Ascending aorta (tissue), 2 donors: ENCODE measurements at regions not wholly inside any gene's neighbourhood (a gene's known extent, or its start where the extent isn't known, plus 50 kb on each side); places are given as distances from the start of the nearest gene placed in this dataset.

ENCODE experiments used
- DNase-seq, 2 donors: peaks; one replicate each; pipeline ENCODE4 v3.0.0-alpha.2; 2019; ENCODE audit warnings: low spot score in 2 of 2
- H3K27ac ChIP-seq, 2 donors: fragments of 200-600 bp; sonication (generic); one replicate each; pipeline ENCODE4 v1.5.1; 2016 to 2017; ENCODE audit warnings: mild to moderate bottlenecking in 1 of 2
- H3K27me3 ChIP-seq: fragments of 200-600 bp; sonication (generic); one replicate; pipeline ENCODE4 v1.5.1; 2017
- H3K36me3 ChIP-seq, 2 donors: fragments of 200-600 bp; sonication (generic); one replicate each; pipeline ENCODE4 v1.5.1; 2016
- H3K4me1 ChIP-seq, 2 donors: fragments of 200-600 bp; sonication (generic); one replicate each; pipeline ENCODE4 v1.5.1; 2016 to 2017; ENCODE audit warnings: mild to moderate bottlenecking in 1 of 2
- H3K4me3 ChIP-seq, 2 donors: fragments of 200-600 bp; sonication (generic); one replicate each; pipeline ENCODE4 v1.5.1; 2016 to 2017; ENCODE audit warnings: mild to moderate bottlenecking in 1 of 2
- H3K9me3 ChIP-seq, 2 donors: fragments of 200-600 bp; sonication (generic); one replicate each; pipeline ENCODE4 v1.5.1; 2016
- CTCF ChIP-seq, 3 experiments: fragments of 200-600 bp in 2 of 3; fragments of 450-650 bp in 1 of 3; sonication (generic) in 2 of 3; IDR thresholded peaks; one replicate each; pipeline ENCODE4 v1.5.1; 2016 to 2019; ENCODE audit warnings: antibody characterized with exemption in 3 of 3, mild to moderate bottlenecking in 1 of 3, moderate library complexity in 1 of 3
- intact Hi-C: fragments of 100-400 bp; cut with DNase I; formaldehyde crosslinking; loops from one replicate; pipeline ENCODE4 v1.15.1; 2023

DNA sequence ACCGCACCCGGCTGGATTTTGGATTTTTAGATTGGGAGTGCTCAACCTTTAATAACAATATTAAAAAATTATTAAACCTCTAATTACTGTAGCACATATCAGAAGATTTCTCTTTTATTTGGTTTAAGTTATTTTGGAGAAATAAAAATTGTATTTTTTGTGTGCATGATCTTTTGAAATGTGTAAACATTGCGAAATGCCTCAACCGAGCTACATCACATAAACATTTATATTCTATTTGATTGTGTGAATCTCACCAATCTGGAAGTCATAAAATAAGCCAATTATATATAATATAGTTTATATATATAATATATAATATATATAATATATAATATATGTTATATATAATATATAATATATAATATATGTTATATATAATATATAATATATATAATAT is 696.2 kb upstream of the RBFOX1 start:
- intact Hi-C loops = no loop called here
- no peak for TF ChIP-seq CTCF (IDR thresholded peaks at IDR 0.05)

GRCh38 chr16:6634151-6634550 is 698.5 kb upstream of the RBFOX1 start:
- intact Hi-C loops = no loop called here
- Histone ChIP-seq H3K4me3 (no peak overlapping the region), H3K4me1 (no peaks in the 10 kb centered on the region), H3K36me3 (no peaks in the 10 kb centered on the region), H3K9me3 (no peaks in the 10 kb centered on the region), H3K27me3 (no peaks in the 10 kb centered on the region), H3K27ac (no peak overlapping the region)
- no peak for TF ChIP-seq CTCF (IDR thresholded peaks at IDR 0.05)
- no peak for DNase-seq

More for the DNA sequence above, 696.2 kb upstream of the RBFOX1 start:
- no peak for DNase-seq
- Histone ChIP-seq H3K9me3 (no peaks in the 10 kb centered on the region), H3K4me1 (no peaks in the 10 kb centered on the region), H3K27me3 (no peaks in the 10 kb centered on the region), H3K36me3 (no peaks in the 10 kb centered on the region), H3K4me3 (no peak overlapping the region), H3K27ac (no peak overlapping the region)

GRCh38 chr16:6633456-6633855 is 699.2 kb upstream of the RBFOX1 start:
- no peak for DNase-seq
- Histone ChIP-seq H3K4me3 (no peak overlapping the region), H3K4me1 (no peaks in the 10 kb centered on the region), H3K27ac (no peak overlapping the region), H3K9me3 (no peaks in the 10 kb centered on the region), H3K27me3 (no peaks in the 10 kb centered on the region), H3K36me3 (no peaks in the 10 kb centered on the region)
- intact Hi-C loops = no loop called here
- TF ChIP-seq CTCF (IDR thresholded peaks at IDR 0.05) = no peak

DNA sequence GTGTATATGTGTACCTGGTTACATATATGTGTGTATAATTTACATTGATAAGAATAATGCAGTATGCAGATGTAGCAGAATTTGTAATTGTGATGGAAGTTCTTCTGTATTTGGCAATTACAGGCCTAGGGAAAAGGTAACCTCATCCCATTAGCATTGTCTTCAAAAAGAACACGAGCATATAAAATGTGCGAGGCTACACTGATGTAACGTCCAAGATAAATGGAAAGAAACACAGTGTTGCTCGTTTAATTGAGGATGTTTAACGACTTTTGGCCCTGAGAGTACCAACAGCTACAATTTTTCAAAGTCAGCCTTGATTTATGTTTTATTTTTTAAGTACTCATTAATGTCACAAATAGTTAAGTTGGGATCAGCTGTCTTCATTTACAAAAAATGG is 703.5 kb upstream of the RBFOX1 start:
- Histone ChIP-seq H3K4me1 (no peaks in the 10 kb centered on the region), H3K27ac (no peak overlapping the region), H3K4me3 (no peak overlapping the region), H3K36me3 (no peaks in the 10 kb centered on the region), H3K9me3 (no peaks in the 10 kb centered on the region), H3K27me3 (no peaks in the 10 kb centered on the region)
- DNase-seq = no peak
- intact Hi-C loops = no loop called here
- no peak for TF ChIP-seq CTCF (IDR thresholded peaks at IDR 0.05)

DNA sequence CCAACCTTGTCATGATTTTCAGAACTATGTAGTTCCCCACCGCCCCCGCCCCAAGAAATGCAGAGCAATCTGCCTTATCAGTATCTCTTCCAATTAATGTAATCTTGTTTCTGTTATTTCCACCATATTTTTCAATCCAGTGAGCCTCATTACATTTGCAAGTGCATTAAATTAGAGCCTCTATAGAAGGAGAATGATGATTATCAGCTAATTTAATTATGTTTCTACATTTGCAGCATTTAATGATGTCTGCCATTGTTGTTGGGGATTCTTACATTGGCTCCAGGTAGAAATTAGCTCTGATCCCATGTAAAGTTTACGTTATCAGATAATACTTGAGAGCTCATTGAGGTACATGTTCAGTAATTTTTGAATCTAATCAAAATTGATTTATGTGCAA is 707.0 kb upstream of the RBFOX1 start:
- intact Hi-C loops = no loop called here
- no peaks in the 10 kb centered on the region for H3K4me1 ChIP-seq
- no peaks in the 10 kb centered on the region for H3K9me3 ChIP-seq
- H3K36me3 ChIP-seq = no peaks in the 10 kb centered on the region
- DNase-seq = no peak
- H3K27ac ChIP-seq = no peak overlapping the region
- TF ChIP-seq CTCF (IDR thresholded peaks at IDR 0.05) = no peak
- H3K4me3 ChIP-seq = no peak overlapping the region
- no peaks in the 10 kb centered on the region for H3K27me3 ChIP-seq

DNA sequence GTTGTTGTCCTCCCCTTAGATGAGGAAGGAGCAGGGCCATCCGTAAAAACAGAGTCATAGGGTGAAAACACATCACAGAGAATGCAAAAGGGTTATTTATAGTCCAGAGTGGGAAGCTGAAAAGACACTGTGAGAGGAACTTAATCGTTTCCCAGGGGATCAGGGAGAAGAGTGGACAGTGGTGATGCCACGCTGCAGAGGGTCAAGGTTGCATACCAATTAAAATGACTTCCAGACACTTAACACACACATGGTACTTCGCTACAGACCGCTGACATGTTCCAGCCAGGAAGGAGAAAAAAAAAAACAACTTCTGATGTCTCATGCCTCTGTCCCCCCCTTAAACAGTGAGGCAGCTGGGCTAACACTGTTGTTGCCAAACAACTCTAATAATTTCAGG is 713.8 kb upstream of the RBFOX1 start:
- H3K27ac ChIP-seq = no peak overlapping the region
- no peak overlapping the region for H3K4me3 ChIP-seq
- no peak for DNase-seq
- TF ChIP-seq CTCF (IDR thresholded peaks at IDR 0.05) = no peak
- no peaks in the 10 kb centered on the region for H3K36me3 ChIP-seq
- intact Hi-C loops = no loop called here
- H3K9me3 ChIP-seq = no peaks in the 10 kb centered on the region
- no peaks in the 10 kb centered on the region for H3K27me3 ChIP-seq
- H3K4me1 ChIP-seq = no peaks in the 10 kb centered on the region
